ENCODE measurements at regions not wholly inside any gene's neighbourhood (a gene's known extent, or its start where the extent isn't known, plus 50 kb on each side); places are given as distances from the start of the nearest gene placed in this dataset.

DNA sequence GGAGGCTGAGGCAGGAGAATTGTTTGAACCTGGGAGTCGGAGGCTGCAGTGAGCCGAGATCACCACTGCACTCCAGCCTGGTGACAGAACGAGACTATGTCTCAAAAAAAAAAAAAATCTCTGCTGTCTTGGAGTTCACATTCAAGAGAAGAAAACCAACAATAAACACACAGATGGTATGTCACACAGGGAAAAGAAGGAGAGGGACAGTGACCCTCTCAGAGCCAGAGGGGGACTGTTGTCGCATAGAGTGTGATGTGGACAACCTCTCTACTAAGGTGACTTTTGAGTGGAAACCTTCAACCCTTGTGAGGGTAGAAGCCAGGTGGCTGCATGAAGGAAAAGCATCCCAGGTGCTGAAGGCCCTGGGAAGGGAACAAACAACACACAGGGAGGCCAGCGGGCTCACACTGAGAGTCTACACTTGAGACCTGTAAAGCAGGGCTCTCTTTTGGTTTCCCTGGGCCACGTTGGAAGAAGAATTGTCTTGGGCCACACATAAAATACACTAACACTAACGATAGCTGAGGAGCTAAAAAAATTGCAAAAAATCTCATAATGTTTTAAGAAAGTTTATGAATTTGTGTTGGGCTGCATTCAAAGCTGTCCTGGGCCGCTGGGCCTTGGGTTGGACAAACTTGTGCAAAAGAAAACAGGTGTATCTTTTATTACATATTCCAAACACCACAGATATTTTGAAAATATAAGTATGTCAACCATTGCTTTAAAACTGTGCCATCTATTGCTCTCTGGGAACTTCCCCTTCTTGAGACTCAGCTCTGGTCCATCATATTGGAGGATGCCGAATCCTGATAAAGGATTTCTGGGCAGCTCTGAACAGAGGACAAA, 136.0 kb downstream of the DDX1 start:
- TF ChIP-seq, protein P1, sequence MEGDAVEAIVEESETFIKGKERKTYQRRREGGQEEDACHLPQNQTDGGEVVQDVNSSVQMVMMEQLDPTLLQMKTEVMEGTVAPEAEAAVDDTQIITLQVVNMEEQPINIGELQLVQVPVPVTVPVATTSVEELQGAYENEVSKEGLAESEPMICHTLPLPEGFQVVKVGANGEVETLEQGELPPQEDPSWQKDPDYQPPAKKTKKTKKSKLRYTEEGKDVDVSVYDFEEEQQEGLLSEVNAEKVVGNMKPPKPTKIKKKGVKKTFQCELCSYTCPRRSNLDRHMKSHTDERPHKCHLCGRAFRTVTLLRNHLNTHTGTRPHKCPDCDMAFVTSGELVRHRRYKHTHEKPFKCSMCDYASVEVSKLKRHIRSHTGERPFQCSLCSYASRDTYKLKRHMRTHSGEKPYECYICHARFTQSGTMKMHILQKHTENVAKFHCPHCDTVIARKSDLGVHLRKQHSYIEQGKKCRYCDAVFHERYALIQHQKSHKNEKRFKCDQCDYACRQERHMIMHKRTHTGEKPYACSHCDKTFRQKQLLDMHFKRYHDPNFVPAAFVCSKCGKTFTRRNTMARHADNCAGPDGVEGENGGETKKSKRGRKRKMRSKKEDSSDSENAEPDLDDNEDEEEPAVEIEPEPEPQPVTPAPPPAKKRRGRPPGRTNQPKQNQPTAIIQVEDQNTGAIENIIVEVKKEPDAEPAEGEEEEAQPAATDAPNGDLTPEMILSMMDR (IDR thresholded peaks at IDR 0.05; ENCODE audit: borderline replicate concordance, extremely low read depth, low read length, poor library complexity, severe bottlenecking), result no peak
- no peak for TF ChIP-seq EZH2 (IDR thresholded peaks at IDR 0.05; ENCODE audit: borderline replicate concordance, low read depth, low read length, severe bottlenecking)

All from DND-41 (cell line).